ENCODE measurements at regions not wholly inside any gene's neighbourhood (a gene's known extent, or its start where the extent isn't known, plus 50 kb on each side); places are given as distances from the start of the nearest gene placed in this dataset.

- TF ChIP-seq CTCF (optimal IDR thresholded peaks at IDR 0.05 in 1 of 3, IDR thresholded peaks at IDR 0.05 in 1 of 3, conservative IDR thresholded peaks at IDR 0.05 in 1 of 3; ENCODE audit: extremely low read depth in 1 of 3, insufficient read depth in 2 of 3, low read length in 3 of 3) (no peak), EZH2 (IDR thresholded peaks at IDR 0.05; ENCODE audit: low read length) (no peak)
These were observed 114.9 kb downstream of the IRF8 start for GRCh38 chr16:86013867-86014266.

Data from keratinocyte (primary cell).